IPS-20b (cell line): ENCODE measurements at regions not wholly inside any gene's neighbourhood (a gene's known extent, or its start where the extent isn't known, plus 50 kb on each side); places are given as distances from the start of the nearest gene placed in this dataset.

ENCODE experiments used
- H3K27ac ChIP-seq: one replicate; pipeline ENCODE4 v1.5.1; 2013; ENCODE audit warnings: low read length
- H3K27me3 ChIP-seq: 2 replicates; pipeline ENCODE4 v1.6.1; 2013; ENCODE audit warnings: mild to moderate bottlenecking, low read length, inconsistent platforms; ENCODE audit not compliant: insufficient read depth
- H3K36me3 ChIP-seq: 2 replicates; pipeline ENCODE4 v1.6.1; 2013; ENCODE audit warnings: low read depth, mild to moderate bottlenecking, inconsistent platforms, low read length, moderate library complexity; ENCODE audit not compliant: insufficient read depth
- H3K4me1 ChIP-seq: 2 replicates; pipeline ENCODE4 v1.6.1; 2013; ENCODE audit warnings: mild to moderate bottlenecking, control low read depth, inconsistent platforms, low read length, moderate library complexity; ENCODE audit not compliant: insufficient read depth
- H3K4me3 ChIP-seq: 2 replicates; pipeline ENCODE4 v1.5.1; 2013; ENCODE audit warnings: mild to moderate bottlenecking, low read length, inconsistent platforms
- H3K9ac ChIP-seq: 2 replicates; pipeline ENCODE4 v1.6.1; 2013; ENCODE audit warnings: low read depth, mild to moderate bottlenecking, inconsistent platforms, low read length, moderate library complexity
- H3K9me3 ChIP-seq: 2 replicates; pipeline ENCODE4 v1.6.1; 2013; ENCODE audit warnings: mild to moderate bottlenecking, low read depth, low read length, inconsistent platforms; ENCODE audit not compliant: insufficient read depth

GRCh38 chr9:106387965-106388364 is 475.0 kb upstream of the ZNF462 start:
- no peak overlapping the region for H3K27ac ChIP-seq
- H3K27me3 ChIP-seq = no peaks in the 10 kb centered on the region
- no peak overlapping the region for H3K9ac ChIP-seq
- H3K36me3 ChIP-seq = no peaks in the 10 kb centered on the region
- H3K9me3 ChIP-seq = no peaks in the 10 kb centered on the region
- H3K4me3 ChIP-seq = no peak overlapping the region
- H3K4me1 ChIP-seq = no peaks in the 10 kb centered on the region

DNA sequence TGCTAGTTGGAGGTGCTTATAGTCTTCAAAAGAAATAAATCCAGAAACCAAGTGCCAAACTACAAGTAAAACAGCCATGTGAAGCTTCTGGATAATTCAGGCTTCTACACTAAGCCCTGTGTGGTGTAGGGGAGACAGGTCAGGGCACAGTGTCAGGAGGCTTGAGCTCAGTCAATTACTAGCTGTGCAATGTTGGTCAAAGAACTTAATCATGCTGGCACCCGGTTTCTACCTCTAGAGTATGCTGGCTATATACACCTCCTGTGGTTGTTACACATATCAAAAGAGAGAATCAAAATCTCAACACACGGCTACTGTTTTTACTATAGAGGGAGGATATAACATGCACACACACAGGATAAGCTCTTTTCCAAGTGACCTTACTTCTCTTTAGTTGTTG is 469.7 kb upstream of the ZNF462 start:
- no peaks in the 10 kb centered on the region for H3K27me3 ChIP-seq
- no peak overlapping the region for H3K9ac ChIP-seq
- no peak overlapping the region for H3K4me3 ChIP-seq
- no peaks in the 10 kb centered on the region for H3K4me1 ChIP-seq
- no peaks in the 10 kb centered on the region for H3K36me3 ChIP-seq
- H3K27ac ChIP-seq = no peak overlapping the region
- no peaks in the 10 kb centered on the region for H3K9me3 ChIP-seq

GRCh38 chr9:106400170-106400569 is 462.8 kb upstream of the ZNF462 start:
- Histone ChIP-seq H3K9ac (no peak overlapping the region), H3K27ac (no peak overlapping the region), H3K4me3 (no peak overlapping the region), H3K27me3 (no peaks in the 10 kb centered on the region), H3K9me3 (no peaks in the 10 kb centered on the region), H3K36me3 (no peaks in the 10 kb centered on the region), H3K4me1 (no peaks in the 10 kb centered on the region)

GRCh38 chr9:106400950-106401349 is 462.0 kb upstream of the ZNF462 start:
- Histone ChIP-seq H3K36me3 (no peaks in the 10 kb centered on the region), H3K9me3 (no peaks in the 10 kb centered on the region), H3K27ac (no peak overlapping the region), H3K4me1 (peaks cover 2% of the 10 kb centered on the region; the same call in 1 of the 2 replicates), H3K4me3 (no peak overlapping the region), H3K9ac (no peak overlapping the region), H3K27me3 (no peaks in the 10 kb centered on the region)

- Histone ChIP-seq H3K4me3 (no peak overlapping the region), H3K27me3 (no peaks in the 10 kb centered on the region), H3K4me1 (peaks cover 8% of the 10 kb centered on the region; the same call in 1 of the 2 replicates), H3K9ac (no peak overlapping the region), H3K36me3 (no peaks in the 10 kb centered on the region), H3K27ac (no peak overlapping the region), H3K9me3 (no peaks in the 10 kb centered on the region)
These were observed 459.9 kb upstream of the ZNF462 start for GRCh38 chr9:106403081-106403480.

GRCh38 chr9:106404137-106404536 is 458.8 kb upstream of the ZNF462 start:
- H3K9me3 ChIP-seq = no peaks in the 10 kb centered on the region
- no peaks in the 10 kb centered on the region for H3K27me3 ChIP-seq
- peaks cover 8% of the 10 kb centered on the region; the same call in 1 of the 2 replicates for H3K4me1 ChIP-seq
- no peak overlapping the region for H3K9ac ChIP-seq
- no peak overlapping the region for H3K27ac ChIP-seq
- no peaks in the 10 kb centered on the region for H3K36me3 ChIP-seq
- H3K4me3 ChIP-seq = no peak overlapping the region

DNA sequence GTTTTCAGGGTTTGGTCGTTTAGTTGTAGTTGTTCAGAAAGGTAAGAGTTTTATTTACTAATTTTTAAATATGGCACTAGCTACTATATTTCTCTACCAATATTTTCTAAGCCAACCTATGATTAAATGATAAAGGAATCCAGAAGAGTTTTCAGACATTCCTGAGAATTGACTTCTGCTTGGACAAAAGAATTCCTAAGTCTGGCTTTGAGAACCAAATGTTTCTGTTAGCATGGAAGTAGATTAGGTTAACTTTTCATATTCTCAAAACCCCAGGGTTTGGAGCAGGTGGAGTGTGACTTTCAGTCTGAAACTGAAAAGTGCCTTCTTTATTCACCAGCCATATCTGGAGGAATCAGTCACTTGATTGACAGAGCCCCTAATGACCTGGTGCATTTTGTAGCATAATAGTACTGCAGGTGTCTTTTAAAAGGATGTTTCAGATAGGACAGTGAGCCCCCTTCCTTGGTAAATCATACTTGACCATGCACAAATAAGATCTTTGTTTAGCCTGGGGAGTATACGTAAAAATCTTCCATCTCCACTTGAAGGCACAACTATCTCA is 457.0 kb upstream of the ZNF462 start:
- Histone ChIP-seq H3K27ac (no peak overlapping the region), H3K9ac (no peak overlapping the region), H3K9me3 (no peaks in the 10 kb centered on the region), H3K36me3 (no peaks in the 10 kb centered on the region), H3K27me3 (no peaks in the 10 kb centered on the region), H3K4me1 (peaks cover 8% of the 10 kb centered on the region; the same call in 1 of the 2 replicates), H3K4me3 (no peak overlapping the region)

DNA sequence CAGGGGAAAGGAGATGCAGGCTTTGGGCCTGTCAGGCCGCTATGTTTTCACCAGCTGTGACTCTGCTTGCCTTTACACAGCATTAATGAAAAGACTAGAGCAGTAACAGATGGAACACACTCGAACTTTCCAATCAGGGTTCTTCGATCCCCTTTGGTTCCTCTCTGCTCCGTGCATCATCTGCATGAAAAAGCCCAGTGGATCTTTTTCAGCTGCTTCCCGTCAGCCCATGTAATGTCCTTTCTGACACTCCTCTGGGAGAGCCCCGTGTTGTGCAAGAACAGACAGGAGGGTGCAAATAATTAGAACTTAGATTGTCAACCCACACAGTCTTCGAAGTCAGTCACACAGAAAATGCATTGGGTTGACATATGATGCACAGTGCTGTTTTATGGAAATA is 448.9 kb upstream of the ZNF462 start:
- H3K27ac ChIP-seq = no peak overlapping the region
- no peaks in the 10 kb centered on the region for H3K36me3 ChIP-seq
- no peaks in the 10 kb centered on the region for H3K9me3 ChIP-seq
- H3K9ac ChIP-seq = no peak overlapping the region
- no peaks in the 10 kb centered on the region; the same call in 1 of the 2 replicates for H3K4me1 ChIP-seq
- H3K27me3 ChIP-seq = no peaks in the 10 kb centered on the region
- no peak overlapping the region for H3K4me3 ChIP-seq

DNA sequence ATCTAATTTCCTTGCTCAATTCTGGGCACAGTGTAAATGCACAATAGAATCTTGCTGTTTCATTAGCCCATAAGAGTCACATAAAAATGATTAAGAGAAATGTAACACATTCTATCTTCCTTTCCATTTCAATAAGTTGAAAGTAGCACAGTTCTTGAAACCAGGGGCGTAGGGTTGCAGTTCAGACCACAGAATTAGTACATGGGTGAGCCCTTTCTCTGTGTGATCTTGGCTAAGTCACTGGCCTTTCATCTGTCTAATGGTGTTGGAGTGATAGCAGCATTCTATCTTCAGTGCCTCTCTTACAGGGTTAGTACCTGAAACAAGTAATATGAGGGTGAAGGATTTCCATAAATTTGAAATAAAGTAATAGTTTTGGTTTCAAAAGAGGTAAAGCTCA is 445.3 kb upstream of the ZNF462 start:
- no peaks in the 10 kb centered on the region for H3K36me3 ChIP-seq
- H3K27me3 ChIP-seq = no peaks in the 10 kb centered on the region
- no peak overlapping the region for H3K27ac ChIP-seq
- H3K4me3 ChIP-seq = no peak overlapping the region
- no peak overlapping the region for H3K9ac ChIP-seq
- H3K4me1 ChIP-seq = no peaks in the 10 kb centered on the region; the same call in 1 of the 2 replicates
- H3K9me3 ChIP-seq = no peaks in the 10 kb centered on the region

DNA sequence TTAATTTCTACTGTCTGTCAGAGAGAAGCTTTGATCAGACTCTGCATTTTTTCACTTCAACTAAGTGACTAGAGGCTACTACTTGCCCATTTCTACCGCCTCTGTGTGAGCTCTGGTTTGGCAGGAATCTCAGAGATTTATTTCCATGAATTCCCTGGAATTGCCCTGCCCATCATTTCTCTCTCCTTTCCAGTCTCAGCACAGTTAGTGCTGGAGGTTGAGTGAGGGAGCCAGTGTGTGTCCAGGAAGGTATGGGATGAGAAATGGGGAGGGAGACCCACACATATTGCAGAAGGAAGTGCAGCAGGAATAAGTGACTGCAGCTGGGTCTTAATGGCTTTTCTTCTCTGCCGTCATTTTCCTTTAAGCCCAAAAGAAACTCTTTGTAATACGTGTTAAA is 443.1 kb upstream of the ZNF462 start:
- Histone ChIP-seq H3K27me3 (no peaks in the 10 kb centered on the region), H3K9me3 (no peaks in the 10 kb centered on the region), H3K27ac (no peak overlapping the region), H3K9ac (no peak overlapping the region), H3K36me3 (no peaks in the 10 kb centered on the region), H3K4me3 (no peak overlapping the region), H3K4me1 (peaks cover 4% of the 10 kb centered on the region; the same call in 1 of the 2 replicates)

DNA sequence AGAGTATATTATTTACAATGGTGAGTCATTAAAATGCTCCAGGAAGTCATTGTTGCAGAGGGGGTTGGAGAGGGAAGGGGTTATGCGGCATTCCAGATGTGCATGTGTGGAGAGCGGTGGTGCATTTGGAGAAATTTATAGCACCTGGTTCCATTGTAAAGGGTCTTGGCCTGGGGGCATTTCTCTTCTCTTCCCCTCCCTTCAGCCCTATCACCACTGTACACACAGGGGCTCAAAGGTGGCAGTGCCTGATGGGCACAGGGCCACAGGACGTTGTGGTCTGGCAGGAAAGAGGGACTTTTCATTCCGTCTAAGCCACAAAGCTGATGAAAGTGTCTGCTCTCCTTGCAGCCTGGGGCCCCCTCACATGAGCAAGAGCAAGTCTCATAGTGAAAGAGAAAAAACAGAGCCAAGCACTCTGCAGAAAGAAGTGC is 442.4 kb upstream of the ZNF462 start:
- H3K4me3 ChIP-seq = no peak overlapping the region
- peaks cover 4% of the 10 kb centered on the region; the same call in 1 of the 2 replicates for H3K4me1 ChIP-seq
- no peak overlapping the region for H3K9ac ChIP-seq
- no peaks in the 10 kb centered on the region for H3K9me3 ChIP-seq
- no peaks in the 10 kb centered on the region for H3K27me3 ChIP-seq
- no peaks in the 10 kb centered on the region for H3K36me3 ChIP-seq
- H3K27ac ChIP-seq = no peak overlapping the region

GRCh38 chr9:106421772-106422171 is 441.2 kb upstream of the ZNF462 start:
- peaks cover 4% of the 10 kb centered on the region; the same call in 1 of the 2 replicates for H3K4me1 ChIP-seq
- no peak overlapping the region for H3K27ac ChIP-seq
- no peak overlapping the region for H3K9ac ChIP-seq
- no peaks in the 10 kb centered on the region for H3K9me3 ChIP-seq
- H3K4me3 ChIP-seq = no peak overlapping the region
- H3K36me3 ChIP-seq = no peaks in the 10 kb centered on the region
- no peaks in the 10 kb centered on the region for H3K27me3 ChIP-seq
